ENCODE measurements at regions not wholly inside any gene's neighbourhood (a gene's known extent, or its start where the extent isn't known, plus 50 kb on each side); places are given as distances from the start of the nearest gene placed in this dataset.

GRCh38 chr16:11474617-11475291 is 112.0 kb downstream of the LITAF start:
- no peak for DNase-seq (ENCODE audit: low read depth in 2 of 2)

- no peak for DNase-seq (ENCODE audit: low read depth in 2 of 2)
Observed at GRCh38 chr16:11475896-11476630, 110.7 kb downstream of the LITAF start.

DNA sequence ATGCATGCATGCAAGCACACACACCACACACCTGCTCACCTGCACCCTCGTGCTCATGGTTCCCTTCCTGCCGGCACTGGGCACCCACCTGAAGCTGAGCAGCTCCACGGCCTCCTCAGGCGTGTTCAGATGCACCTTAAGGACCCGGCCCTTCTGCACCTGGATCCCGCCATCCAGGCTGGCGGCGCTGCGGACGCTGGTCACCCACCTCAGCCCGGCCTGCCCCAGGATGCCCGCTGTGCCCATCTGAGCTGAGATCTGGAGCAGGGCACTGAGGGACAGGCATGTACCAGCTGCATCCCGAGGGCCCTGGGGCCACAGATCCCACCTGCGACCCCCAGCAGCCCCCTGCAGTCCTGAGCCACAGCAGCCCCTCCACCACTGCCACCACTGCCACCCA is 110.0 kb downstream of the LITAF start:
- no peak for DNase-seq (ENCODE audit: low read depth in 2 of 2)

GRCh38 chr16:11478431-11479119 is 108.1 kb downstream of the LITAF start:
- DNase-seq (ENCODE audit: low read depth in 2 of 2) = no peak

GRCh38 chr16:11479916-11480315 is 106.8 kb downstream of the LITAF start:
- DNase-seq (ENCODE audit: low read depth in 2 of 2) = no peak

DNA sequence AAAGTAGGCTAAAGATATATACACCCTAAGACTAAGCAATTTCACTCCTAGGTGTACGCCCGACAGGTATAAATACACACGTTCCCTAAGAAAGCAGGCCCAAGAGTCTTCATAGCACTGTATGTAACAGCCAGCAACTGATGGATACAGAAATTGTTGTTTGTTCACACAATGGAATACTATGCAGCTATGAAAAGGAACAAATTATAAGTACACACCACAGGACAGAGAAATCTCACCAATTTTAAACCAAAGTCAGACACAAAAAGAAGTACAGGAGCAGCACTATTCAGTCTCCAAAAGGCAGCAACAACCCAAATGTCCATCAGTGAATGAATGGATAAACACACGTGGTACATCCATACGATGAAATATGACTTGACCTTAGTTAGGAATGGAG is 106.1 kb downstream of the LITAF start:
- DNase-seq (ENCODE audit: low read depth in 2 of 2) = no peak

GRCh38 chr16:11481987-11482386 is 104.7 kb downstream of the LITAF start:
- no peak for DNase-seq (ENCODE audit: low read depth in 2 of 2)

- no peak for DNase-seq (ENCODE audit: low read depth in 2 of 2)
Observed at GRCh38 chr16:11482946-11483748, 103.6 kb downstream of the LITAF start.

DNA sequence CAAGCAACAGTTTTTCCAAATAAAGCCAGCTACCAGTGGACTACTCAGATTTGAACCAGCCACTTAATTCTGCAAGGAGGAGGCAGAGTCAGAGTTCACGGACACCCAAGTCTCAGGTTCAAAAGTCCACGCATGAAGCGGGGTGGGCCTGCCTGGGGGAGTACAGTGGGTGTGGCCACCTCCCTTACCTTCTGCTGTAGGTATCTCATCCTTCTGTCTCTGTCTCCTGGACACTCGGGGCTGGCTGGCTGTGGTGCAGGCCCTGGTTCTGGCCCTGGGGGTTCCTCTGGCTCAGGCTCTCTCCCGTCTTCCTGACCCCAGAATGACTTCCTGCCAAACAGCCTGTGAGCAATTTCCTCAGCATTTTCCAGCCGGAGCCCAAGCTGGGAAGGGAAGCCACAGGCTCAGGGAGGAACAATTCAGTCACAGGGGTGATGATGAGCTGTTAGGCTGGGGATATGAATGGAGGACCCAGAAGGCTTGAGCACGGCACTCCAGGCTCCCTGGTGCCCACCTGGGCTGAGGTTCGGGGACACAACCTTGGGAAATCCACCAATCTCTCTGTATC is 101.9 kb downstream of the LITAF start:
- no peak for DNase-seq (ENCODE audit: low read depth in 2 of 2)

DNA sequence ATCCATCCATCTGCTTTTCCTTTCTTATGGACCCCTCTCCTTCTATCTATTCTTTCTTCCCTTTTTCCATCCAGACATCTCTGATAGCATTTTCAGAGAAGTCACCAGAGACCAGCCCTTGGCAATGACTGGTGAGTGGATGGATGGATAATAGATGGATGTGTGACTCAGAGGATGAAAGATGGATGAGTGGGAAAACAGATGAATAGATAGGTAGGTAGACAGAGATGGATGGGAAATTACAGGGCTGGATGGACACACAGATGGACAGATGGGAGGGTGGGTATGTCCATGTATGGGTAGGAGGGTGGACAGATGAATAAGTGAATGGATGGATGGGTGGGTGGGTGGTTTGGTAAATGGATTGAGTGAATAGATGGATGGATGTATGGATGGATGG is 101.0 kb downstream of the LITAF start:
- DNase-seq (ENCODE audit: low read depth in 2 of 2) = no peak

DNA sequence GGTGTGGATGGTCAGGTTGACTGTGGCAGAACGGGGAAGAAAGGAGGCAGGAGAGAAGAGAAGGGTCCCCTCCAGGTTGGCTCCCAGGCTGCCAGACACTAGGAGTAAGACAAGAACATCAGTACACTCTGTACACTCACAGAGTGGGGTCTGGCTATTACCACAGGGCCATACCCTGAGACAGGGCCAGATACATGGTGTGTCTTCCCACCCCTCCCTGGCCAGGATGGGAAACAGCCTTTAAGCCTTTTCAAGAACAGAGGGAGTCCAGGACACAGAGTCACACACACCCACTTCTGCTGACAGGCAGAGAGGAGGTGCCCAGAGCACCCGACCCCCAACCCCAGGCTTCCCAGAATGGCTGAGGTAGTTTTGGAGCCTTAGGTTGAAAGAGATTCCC is 99.4 kb downstream of the LITAF start:
- no peak for DNase-seq (ENCODE audit: low read depth in 2 of 2)

- DNase-seq (ENCODE audit: low read depth in 2 of 2) = no peak
Observed at GRCh38 chr16:11488304-11488703, 98.4 kb downstream of the LITAF start.

DNA sequence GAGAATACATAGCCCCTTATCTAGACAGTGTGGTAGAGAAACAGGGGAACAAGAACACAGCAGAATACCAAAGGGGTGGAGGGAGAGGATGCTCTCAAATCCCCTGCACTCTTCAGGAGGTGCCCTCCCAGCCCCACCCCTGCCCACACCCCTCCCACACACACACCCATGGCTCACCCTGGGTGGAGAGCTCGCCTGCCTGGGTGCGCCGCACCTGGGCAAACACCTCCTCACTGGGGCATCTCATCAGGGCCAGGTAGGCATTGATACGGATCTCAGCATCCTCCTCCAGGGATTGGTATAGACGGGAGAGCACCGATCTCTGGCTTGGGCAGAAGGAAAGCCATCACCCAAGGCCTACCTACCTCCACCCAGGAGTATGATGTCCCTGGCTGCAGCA is 95.2 kb downstream of the LITAF start:
- no peak for DNase-seq (ENCODE audit: low read depth in 2 of 2)

GRCh38 chr16:11492808-11493530 is 93.8 kb downstream of the LITAF start:
- DNase-seq (ENCODE audit: low read depth in 2 of 2) = no peak

DNA sequence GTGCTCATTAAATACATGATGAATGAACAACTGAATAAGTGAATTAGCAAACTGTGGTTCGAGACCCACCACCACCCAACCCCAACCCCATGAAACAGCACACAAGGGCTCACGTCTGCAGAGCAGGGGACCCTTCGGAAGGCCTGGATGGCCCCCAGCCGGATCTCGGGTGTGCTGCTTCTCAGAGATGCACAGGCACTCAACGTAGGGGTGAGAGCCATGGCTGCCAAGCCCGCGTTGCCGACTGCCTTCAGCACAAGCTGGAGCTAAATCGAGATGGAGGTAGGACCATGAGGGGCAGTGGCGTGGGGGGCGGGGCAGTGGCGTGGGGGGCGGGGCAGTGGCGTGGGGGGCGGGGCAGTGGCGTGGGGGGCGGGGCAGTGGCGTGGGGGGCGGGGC is 93.2 kb downstream of the LITAF start:
- DNase-seq (ENCODE audit: low read depth in 2 of 2) = no peak

DNA sequence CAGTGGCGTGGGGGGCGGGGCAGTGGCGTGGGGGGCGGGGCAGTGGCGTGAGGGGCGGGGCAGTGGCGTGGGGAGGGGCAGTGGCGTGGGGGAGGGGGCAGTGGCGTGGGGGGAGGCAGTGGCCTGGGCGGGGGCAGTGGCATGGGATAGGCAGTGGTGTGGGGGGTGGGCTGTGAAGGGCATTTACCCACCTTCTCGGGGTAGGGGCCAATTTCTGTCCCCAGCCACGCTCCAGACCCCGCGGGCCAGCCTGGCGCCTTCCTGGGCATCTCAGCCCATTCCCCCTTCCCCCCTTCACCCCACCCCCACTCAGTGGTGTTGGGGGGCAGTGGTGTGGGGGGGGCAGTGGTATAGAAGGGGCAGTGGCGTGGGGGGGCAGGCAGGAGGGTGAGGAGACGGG is 92.7 kb downstream of the LITAF start:
- DNase-seq (ENCODE audit: low read depth in 2 of 2) = no peak

DNA sequence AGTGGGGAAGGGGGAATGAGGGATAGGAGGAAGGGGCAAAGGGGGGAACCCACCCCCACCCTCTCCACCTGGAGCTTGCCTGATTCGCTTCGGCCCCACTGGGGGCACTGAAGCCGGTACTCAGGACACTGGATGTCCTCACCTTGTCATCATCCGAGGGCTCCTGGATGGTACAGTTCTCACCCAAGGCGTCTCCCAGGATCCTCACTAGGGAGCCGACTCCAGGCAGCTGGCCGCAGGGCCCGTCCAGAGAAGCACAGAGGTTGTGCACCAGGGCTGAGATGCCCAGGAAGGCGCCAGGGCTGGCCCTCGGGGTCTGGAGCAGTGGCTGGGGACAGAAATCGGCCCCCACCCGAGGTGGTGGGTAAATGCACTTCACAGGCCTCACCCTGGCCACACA is 92.3 kb downstream of the LITAF start:
- DNase-seq (ENCODE audit: low read depth in 2 of 2) = no peak

DNA sequence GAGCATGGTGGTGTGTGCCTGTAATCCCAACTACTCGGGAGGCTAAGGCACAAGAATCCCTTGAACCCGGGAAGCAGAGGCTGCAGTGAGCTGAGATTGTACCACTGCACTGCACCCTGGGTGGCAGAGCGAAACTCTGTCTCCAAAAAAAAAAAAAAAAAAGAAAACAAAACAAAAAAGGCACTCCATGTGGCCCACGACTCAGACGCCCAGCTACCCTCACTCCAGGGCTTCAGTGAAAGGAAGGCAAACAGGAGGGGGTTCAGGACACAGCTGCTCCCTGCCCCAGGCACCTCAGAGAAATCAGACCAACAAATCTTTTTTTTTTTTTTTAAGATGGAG is 91.7 kb downstream of the LITAF start:
- no peak for DNase-seq (ENCODE audit: low read depth in 2 of 2)

Measured in activated CD4-positive, alpha-beta T cell treated with anti-CD3 and anti-CD28 coated beads for 24 hours (primary cell).